ENCODE measurements at regions not wholly inside any gene's neighbourhood (a gene's known extent, or its start where the extent isn't known, plus 50 kb on each side); places are given as distances from the start of the nearest gene placed in this dataset.

GRCh38 chr11:92703449-92703830, 266.0 kb upstream of the MTNR1B start:
- Mint-ChIP-seq H3K4me3 (ENCODE audit: unreplicated experiment) (no peak overlapping the region), H3K36me3 (ENCODE audit: insufficient read depth, unreplicated experiment) (no peaks in the 10 kb centered on the region), H3K9me3 (ENCODE audit: unreplicated experiment) (peaks cover 25% of the 10 kb centered on the region), H3K27ac (ENCODE audit: unreplicated experiment) (no peak overlapping the region), H3K27me3 (ENCODE audit: insufficient read depth, unreplicated experiment) (peaks cover 10% of the 10 kb centered on the region), H3K4me1 (ENCODE audit: low read depth, unreplicated experiment) (no peaks in the 10 kb centered on the region)
- Histone ChIP-seq H3K36me3 (ENCODE audit: control insufficient read depth, insufficient read depth, low read length) (no peaks in the 10 kb centered on the region), H3K27me3 (replicated peaks; ENCODE audit: control insufficient read depth, insufficient read depth, low read length) (0 out of 2 replicates have a peak, but pooled peaks cover 1% of the 10 kb centered on the region), H3K4me1 (no peaks in the 10 kb centered on the region), H3K4me3 (ENCODE audit: low read depth, low read length) (no peak overlapping the region), H3K9me3 (no peaks in the 10 kb centered on the region; the same call in 1 of the 2 replicates)
- ChIA-PET CTCF (no interaction called here), POLR2A (no interaction called here)
- TF ChIP-seq, protein P1, sequence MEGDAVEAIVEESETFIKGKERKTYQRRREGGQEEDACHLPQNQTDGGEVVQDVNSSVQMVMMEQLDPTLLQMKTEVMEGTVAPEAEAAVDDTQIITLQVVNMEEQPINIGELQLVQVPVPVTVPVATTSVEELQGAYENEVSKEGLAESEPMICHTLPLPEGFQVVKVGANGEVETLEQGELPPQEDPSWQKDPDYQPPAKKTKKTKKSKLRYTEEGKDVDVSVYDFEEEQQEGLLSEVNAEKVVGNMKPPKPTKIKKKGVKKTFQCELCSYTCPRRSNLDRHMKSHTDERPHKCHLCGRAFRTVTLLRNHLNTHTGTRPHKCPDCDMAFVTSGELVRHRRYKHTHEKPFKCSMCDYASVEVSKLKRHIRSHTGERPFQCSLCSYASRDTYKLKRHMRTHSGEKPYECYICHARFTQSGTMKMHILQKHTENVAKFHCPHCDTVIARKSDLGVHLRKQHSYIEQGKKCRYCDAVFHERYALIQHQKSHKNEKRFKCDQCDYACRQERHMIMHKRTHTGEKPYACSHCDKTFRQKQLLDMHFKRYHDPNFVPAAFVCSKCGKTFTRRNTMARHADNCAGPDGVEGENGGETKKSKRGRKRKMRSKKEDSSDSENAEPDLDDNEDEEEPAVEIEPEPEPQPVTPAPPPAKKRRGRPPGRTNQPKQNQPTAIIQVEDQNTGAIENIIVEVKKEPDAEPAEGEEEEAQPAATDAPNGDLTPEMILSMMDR (IDR thresholded peaks at IDR 0.05; ENCODE audit: insufficient read depth in 1 of 2, low read depth in 1 of 2, low read length in 1 of 2, severe bottlenecking in 1 of 2, unreplicated experiment in 1 of 2) = no peak
- no TSS peak for BruUV-seq (replicated peaks)
- intact Hi-C loops (cut with micrococcal nuclease; ENCODE audit: unreplicated experiment) = no loop called here
- no peak for DNase-seq

DNA sequence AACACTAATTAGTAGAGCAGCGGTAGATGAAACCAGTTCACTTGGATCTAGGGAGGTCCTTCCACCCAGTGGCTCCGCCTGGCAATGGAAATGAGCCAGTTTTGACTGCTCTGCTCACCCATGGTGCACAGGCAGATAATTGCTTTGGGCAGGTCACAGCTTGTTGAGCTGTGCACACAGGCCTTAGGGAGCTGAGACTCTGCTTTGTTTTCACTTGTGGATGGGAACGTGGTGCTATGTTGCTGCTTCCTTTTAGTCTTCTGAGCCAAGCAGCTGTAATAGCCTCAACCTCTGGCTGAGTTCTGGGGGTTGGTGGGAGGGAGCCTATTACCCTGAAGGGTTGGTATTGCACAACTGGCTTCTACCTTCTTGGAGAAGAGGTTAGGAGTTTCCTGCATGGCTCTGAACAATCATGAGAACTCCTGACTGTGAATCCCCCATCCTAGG, 262.3 kb upstream of the MTNR1B start:
- POLR2A ChIA-PET = no interaction called here
- Mint-ChIP-seq H3K36me3 (ENCODE audit: insufficient read depth, unreplicated experiment) (no peaks in the 10 kb centered on the region), H3K4me3 (ENCODE audit: unreplicated experiment) (no peak overlapping the region), H3K4me1 (ENCODE audit: low read depth, unreplicated experiment) (no peaks in the 10 kb centered on the region), H3K9me3 (ENCODE audit: unreplicated experiment) (peaks cover 25% of the 10 kb centered on the region), H3K27ac (ENCODE audit: unreplicated experiment) (no peak overlapping the region), H3K27me3 (ENCODE audit: insufficient read depth, unreplicated experiment) (peaks cover 6% of the 10 kb centered on the region)
- intact Hi-C loops (cut with micrococcal nuclease; ENCODE audit: unreplicated experiment) = no loop called here
- Histone ChIP-seq H3K36me3 (ENCODE audit: control insufficient read depth, insufficient read depth, low read length) (no peaks in the 10 kb centered on the region), H3K4me3 (ENCODE audit: low read depth, low read length) (no peak overlapping the region), H3K4me1 (no peaks in the 10 kb centered on the region), H3K9me3 (no peaks in the 10 kb centered on the region; the same call in 1 of the 2 replicates), H3K27me3 (replicated peaks; ENCODE audit: control insufficient read depth, insufficient read depth, low read length) (no peaks in the 10 kb centered on the region)
- TF ChIP-seq, protein P1 (IDR thresholded peaks at IDR 0.05; ENCODE audit: insufficient read depth in 1 of 2, low read depth in 1 of 2, low read length in 1 of 2, severe bottlenecking in 1 of 2, unreplicated experiment in 1 of 2) = no peak
- DNase-seq = peak in 1 of 2 experiments; percentile 42
- CTCF ChIA-PET = no interaction called here
- BruUV-seq (replicated peaks) = no TSS peak

GRCh38 chr11:92707665-92708064, 261.8 kb upstream of the MTNR1B start:
- Mint-ChIP-seq H3K36me3 (ENCODE audit: insufficient read depth, unreplicated experiment) (no peaks in the 10 kb centered on the region), H3K27ac (ENCODE audit: unreplicated experiment) (no peak overlapping the region), H3K4me3 (ENCODE audit: unreplicated experiment) (no peak overlapping the region), H3K27me3 (ENCODE audit: insufficient read depth, unreplicated experiment) (peaks cover 6% of the 10 kb centered on the region), H3K4me1 (ENCODE audit: low read depth, unreplicated experiment) (no peaks in the 10 kb centered on the region), H3K9me3 (ENCODE audit: unreplicated experiment) (peaks cover 25% of the 10 kb centered on the region)
- H3K27me3 ChIP-seq (replicated peaks; ENCODE audit: control insufficient read depth, insufficient read depth, low read length) = no peaks in the 10 kb centered on the region
- no peak overlapping the region for H3K4me3 ChIP-seq (ENCODE audit: low read depth, low read length)
- no peaks in the 10 kb centered on the region; the same call in 1 of the 2 replicates for H3K9me3 ChIP-seq
- no peaks in the 10 kb centered on the region for H3K36me3 ChIP-seq (ENCODE audit: control insufficient read depth, insufficient read depth, low read length)
- ChIA-PET CTCF (no interaction called here), POLR2A (no interaction called here)
- no peaks in the 10 kb centered on the region for H3K4me1 ChIP-seq
- intact Hi-C loops (cut with micrococcal nuclease; ENCODE audit: unreplicated experiment) = no loop called here
- TF ChIP-seq, protein P1 (IDR thresholded peaks at IDR 0.05; ENCODE audit: insufficient read depth in 1 of 2, low read depth in 1 of 2, low read length in 1 of 2, severe bottlenecking in 1 of 2, unreplicated experiment in 1 of 2) = no peak
- no TSS peak for BruUV-seq (replicated peaks)
- no peak for DNase-seq

All from Caco-2 (cell line).